NCI-H2029 (cell line): ENCODE measurements at regions not wholly inside any gene's neighbourhood (a gene's known extent, or its start where the extent isn't known, plus 50 kb on each side); places are given as distances from the start of the nearest gene placed in this dataset.
"Not testable (repeated sequence)": the region's sequence is repeated elsewhere in the genome, so short reads cannot be mapped to it uniquely, and the experiment has no call there.

Experiments used
- DNase-seq: peaks from one replicate; lab custom pipeline; 2025; lab: John Stamatoyannopoulos, UW

GRCh38 chr5:1652873-1653697, 129.3 kb upstream of the LPCAT1 start:
- no peak for DNase-seq

- DNase-seq = no peak
These were observed 128.5 kb upstream of the LPCAT1 start for GRCh38 chr5:1651971-1652872.

GRCh38 chr5:1651250-1651649, 127.5 kb upstream of the LPCAT1 start:
- DNase-seq = no peak

GRCh38 chr5:1649554-1649953, 125.8 kb upstream of the LPCAT1 start:
- DNase-seq = no peak

- no peak for DNase-seq
These were observed 125.0 kb upstream of the LPCAT1 start for GRCh38 chr5:1648806-1649205.

- no peak for DNase-seq
These were observed 123.8 kb upstream of the LPCAT1 start for GRCh38 chr5:1647580-1647979.

GRCh38 chr5:1644810-1645571, 121.2 kb upstream of the LPCAT1 start:
- peak; percentile 70 for DNase-seq

- not testable (repeated sequence) for DNase-seq
These were observed 120.6 kb upstream of the LPCAT1 start for GRCh38 chr5:1644393-1644809.

GRCh38 chr5:1643651-1644392, 120.1 kb upstream of the LPCAT1 start:
- no peak for DNase-seq

- no peak for DNase-seq
These were observed 118.9 kb upstream of the LPCAT1 start for GRCh38 chr5:1642621-1643061.

GRCh38 chr5:1642221-1642620, 118.5 kb upstream of the LPCAT1 start:
- DNase-seq = no peak

GRCh38 chr5:1641560-1642166, 117.9 kb upstream of the LPCAT1 start:
- peak; percentile 87 for DNase-seq

GRCh38 chr5:1641041-1641440, 117.3 kb upstream of the LPCAT1 start:
- DNase-seq = no peak

GRCh38 chr5:1640421-1640881, 116.7 kb upstream of the LPCAT1 start:
- no peak for DNase-seq

- no peak for DNase-seq
These were observed 116.0 kb upstream of the LPCAT1 start for GRCh38 chr5:1639757-1640156.

GRCh38 chr5:1638658-1639400, 115.1 kb upstream of the LPCAT1 start:
- no peak for DNase-seq

- DNase-seq = no peak
These were observed 114.1 kb upstream of the LPCAT1 start for GRCh38 chr5:1637639-1638481.

- DNase-seq = no peak
These were observed 113.3 kb upstream of the LPCAT1 start for GRCh38 chr5:1636981-1637638.
